Eye (tissue), 1 donor: ENCODE measurements at regions not wholly inside any gene's neighbourhood (a gene's known extent, or its start where the extent isn't known, plus 50 kb on each side); places are given as distances from the start of the nearest gene placed in this dataset.

Source experiments
- DNase-seq: peaks from one replicate; pipeline ENCODE4 v3.0.0-alpha.2; 2015

DNA sequence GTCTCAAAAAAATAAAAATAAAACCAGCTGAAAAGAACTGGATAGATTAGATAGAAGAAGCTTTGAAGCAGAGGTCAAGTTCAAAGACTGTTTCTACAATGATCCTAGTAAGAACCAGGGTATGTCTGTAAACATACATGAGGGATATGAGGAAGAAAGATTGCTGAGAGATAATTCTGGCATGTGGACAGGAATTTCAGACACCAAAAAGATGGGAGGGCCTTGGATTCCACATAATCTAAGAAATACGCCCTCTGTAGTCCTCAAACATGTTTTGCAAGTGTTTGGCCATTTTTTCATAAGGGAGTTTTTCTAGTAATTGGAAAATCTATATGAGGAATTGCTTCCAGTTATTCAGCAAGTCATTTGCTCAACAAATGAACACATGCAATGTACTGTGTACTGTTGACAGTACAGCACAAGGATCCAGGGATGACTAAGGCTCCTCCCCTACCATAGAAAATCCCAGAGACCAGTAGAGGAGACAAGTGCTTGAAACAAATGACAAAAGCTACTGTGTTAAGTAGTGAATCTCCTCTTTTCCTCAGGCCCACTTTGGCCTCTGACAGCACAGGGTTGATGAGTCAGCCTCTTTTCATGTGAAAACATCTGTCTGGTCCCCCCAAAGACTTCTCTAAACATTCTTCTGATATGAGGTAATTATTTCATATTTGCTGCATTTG, 795.9 kb downstream of the MAFB start:
- DNase-seq, result no peak

DNA sequence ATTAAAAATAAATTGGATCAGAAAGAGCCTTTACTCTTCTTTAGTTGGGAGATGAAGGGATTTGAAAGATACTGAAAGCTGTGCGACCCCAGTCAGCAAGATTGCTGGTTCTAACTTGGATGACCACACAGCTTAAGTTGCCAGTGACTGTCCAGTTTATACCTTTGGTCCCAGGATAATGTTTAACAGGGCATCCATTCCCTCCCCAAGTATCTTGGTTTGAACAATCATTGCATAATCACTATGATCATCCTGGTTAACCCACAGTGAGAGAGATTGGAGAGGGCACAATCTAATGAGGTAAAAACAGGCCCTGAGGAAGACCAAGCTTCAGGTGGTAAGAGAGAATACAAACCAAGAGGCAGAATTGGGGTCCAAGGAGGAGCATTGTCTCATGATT, 798.3 kb downstream of the MAFB start:
- DNase-seq, result no peak

DNA sequence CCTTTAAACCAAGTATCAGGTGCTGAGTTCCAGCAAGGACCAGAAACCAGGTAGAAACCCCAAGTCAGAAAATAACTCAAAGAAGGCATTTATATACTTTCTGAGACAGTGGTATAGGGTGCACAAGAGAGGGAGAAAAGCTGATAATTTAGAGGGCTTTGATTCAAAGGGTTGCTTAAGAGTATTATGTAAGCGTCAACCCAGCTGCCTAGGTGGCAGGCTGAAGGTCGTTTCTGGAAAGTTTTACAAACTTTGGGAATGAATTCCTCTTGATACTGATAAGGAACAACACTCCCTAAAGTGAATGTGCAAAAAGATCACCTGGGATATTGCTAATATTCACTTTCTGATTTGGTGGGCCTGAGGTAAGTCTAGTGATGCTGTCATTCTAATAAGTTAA, 800.7 kb downstream of the MAFB start:
- DNase-seq, result no peak

DNA sequence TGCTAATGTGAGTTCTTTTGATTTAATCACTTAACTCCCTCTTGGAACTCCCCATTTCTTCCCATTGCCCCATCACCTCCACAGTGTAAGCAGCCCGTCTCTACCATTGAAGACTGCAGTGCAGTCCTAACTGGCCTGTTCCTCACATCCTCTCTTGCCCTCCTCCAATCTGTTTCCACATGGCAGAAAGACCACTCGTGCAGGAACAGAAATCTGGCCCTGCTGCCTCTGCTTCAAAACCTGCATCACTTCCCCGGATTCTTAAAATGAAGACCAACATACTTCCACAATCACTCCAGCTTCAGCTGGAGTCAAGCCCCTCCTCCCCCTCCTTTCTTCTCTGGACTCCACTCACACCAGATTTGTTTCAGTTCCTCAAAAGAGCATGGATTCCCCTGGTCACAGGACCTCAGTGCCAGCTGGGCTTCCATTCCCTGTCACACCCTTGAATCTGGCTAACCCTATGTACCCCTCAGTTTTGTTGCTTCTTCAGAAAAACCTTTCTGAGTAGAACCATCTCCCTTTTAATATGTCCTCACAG, 802.3 kb downstream of the MAFB start:
- no peak for DNase-seq

DNA sequence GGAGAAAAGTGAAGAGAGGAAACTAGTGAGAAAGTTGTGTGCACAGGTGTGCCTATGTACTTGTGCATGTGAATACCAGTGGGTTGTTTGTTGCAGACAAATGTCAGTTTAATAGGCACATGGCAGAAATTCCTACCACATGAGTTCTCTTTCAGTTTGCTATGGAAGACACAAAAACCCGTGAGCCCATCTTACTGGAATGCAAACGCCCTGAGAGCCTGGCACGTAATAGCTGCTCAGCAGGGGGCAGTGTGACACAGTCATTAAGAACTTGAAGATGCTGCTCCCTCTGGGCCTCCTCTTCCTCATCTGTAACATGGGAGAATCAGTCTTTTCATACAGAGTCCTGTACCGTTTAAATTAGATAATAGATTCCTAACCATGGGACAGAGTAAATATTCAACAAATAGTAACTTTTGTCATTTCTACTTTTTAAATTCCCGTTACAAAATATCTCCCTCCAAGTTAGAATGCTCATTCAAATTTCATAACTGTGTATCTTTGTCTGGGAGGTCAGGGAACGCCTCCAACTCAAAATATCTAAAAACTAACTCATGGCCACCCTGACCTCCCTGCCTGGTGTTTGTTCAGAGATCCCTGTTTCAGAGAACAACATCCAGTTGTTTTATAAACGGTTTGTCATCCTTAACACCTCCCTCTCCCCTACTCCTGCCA, 802.9 kb downstream of the MAFB start:
- peak; percentile 72 for DNase-seq

DNA sequence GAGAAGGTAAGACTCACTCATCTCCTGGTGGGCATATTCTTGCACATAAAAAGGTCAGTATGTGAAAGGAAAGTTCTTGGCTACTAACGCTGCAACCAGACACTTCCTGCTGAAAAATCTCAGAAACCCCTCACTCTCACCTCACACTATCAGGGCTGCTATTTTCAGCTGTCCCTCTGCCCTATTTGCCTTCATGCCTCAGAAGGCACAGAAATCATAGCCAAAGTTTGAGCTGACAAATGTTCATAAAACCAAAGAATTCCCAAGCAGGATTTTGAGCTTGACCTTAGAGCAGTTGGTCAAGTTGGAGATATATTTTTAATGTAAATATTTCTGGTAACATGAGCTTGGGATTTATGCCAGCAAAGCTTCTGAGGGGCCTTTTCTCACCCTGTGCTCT, 806.2 kb downstream of the MAFB start:
- DNase-seq, result no peak

DNA sequence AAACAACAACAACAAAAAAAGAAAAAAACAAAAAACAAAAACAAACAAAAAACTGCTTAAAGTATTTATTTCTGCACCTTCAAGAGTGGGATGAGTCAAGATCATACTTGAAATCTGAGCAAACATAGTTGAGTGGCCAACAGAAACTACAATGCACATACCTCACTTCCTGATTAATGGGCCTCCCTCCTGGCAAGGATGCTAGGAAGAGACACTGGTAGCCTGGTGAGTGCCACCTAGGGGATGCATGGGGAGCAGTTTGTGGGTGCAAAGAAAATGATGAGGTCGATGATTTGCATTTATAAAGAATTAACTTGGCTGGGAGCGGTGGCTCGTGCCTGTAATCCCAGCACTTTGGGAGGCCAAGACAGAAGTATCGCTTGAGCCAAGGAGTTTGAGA, 808.1 kb downstream of the MAFB start:
- no peak for DNase-seq

DNA sequence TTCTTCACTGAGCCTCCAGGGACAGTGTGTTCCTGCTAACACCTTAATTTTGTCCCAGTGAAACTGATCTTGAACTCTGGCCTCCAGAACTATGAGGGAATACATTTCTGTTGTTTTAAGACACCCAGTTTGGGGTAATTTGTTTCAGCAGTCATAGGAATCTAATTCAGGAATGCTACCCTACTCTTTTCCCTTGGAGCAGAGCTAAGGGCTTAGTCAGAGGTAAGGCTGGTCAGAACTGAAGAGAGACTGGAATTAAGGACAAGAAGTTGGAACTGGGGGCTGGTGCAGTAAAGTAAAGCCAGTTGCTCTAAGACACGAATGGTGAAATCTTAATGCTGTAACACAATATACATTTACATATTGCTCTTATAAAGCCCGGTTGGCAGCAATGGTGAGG, 809.7 kb downstream of the MAFB start:
- no peak for DNase-seq

DNA sequence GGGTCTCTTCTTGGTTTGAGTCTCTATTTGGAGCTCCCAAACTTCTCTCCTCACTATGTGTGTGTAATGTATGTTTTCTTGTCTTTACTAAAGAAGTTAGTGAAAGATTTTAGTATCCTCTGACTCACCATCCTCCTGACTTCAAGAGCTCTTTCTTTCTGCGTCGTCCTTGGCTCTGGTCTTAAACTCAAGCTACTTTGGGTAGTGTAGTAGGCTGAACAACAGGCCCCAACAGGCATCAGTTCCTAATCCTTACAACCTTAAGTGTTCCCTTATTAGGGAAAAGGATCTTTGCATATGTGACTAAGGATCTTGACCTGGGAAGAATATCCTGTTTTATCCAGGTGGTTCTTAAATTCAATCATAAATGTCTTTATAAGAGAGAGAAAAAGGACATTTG, 810.2 kb downstream of the MAFB start:
- no peak for DNase-seq

DNA sequence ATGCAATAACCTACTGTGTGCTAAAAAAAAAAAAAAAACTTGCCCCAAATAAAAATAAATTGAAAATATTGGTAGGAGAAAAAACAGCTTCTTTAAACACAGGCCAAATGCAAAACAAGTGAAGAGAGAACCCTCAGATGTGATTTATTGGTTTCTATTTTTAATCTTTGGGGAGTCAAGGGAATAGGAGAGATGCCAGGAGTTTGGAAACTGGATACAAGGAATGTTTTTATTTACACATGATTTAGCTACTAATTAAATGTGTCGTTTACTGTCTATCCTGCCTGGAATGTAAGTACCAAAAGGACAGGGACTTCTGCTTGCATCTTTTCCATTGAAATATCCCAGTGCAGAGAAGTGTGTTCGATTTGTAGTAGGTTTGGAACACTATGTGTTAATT, 810.7 kb downstream of the MAFB start:
- no peak for DNase-seq

DNA sequence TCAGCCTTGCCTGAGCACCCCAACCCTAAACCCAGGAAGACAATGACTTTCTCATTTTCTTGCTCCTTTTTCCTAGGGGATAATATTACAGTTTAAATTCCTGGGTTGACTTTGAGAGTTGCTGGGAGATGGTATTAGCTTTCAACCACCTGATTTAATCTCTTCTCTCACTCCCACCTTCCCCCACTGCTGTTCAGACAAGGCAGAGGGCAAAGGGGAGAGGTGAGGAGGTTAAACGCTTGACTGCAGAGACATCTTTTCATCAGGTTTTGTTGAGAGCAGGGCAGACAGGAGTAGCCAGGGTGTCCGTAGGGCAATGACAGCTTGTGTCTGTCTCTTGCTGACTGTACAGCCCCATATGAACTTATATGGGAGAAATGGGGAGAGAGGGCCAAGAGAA, 811.2 kb downstream of the MAFB start:
- no peak for DNase-seq

DNA sequence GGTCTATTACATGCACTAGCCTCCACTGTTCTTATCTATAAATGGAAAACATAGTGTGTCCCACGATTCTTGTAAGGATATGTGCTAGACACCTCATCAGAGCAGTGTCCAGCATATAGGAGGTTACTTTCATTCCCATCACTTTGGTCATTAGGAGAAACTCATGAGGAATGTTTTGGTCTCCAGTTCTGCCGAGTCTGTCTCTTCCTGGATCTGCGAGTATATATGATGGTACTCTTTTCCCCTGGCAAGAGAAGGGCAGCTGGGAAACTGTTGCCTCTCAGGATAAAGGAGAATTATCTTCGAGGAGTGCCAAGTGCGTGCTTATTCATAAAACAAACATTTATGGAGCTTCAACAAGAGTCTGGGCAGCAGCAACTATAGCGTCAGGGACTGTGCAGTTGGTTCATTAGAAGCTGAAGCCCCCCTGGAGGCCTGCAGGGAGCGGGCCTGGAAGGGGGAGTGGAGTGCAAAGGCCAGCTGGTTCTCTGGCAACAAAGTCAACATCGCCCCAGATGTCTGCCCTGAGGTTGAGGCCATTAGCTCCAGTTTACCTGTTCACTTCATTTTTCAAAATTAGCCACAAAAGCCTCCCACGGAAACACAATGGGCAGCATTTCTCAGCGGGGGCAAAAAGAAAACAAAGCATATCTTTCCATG, 811.9 kb downstream of the MAFB start:
- peak; percentile 55 for DNase-seq

DNA sequence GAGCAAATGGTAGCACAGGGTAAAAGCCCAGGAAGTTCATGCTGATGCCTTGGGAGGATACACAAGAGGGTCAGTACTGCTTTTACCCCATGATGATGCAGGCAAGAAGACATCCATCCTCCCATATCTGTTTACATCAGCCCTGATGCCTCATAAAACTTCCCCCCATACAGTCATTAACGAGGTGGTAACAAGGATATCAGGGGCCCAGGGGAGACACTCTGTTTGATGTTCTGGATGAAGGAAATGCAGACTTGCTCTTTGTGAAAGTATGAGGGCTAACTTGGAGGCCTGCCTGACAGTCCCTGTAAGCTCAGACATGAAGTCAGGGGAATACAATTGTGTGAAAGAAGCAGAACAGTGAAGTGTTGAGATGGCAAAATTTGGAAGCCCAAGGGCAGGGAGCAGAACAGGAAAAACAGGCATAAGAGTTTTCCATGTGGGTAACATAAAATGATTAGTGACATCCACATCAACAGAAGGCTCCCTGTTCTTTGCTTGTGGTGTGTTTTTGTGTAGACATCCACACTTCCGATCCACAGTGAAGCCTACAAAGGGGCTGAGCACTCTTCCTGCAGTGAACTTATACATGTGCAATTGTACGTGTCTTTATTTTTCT, 813.4 kb downstream of the MAFB start:
- DNase-seq, result no peak

DNA sequence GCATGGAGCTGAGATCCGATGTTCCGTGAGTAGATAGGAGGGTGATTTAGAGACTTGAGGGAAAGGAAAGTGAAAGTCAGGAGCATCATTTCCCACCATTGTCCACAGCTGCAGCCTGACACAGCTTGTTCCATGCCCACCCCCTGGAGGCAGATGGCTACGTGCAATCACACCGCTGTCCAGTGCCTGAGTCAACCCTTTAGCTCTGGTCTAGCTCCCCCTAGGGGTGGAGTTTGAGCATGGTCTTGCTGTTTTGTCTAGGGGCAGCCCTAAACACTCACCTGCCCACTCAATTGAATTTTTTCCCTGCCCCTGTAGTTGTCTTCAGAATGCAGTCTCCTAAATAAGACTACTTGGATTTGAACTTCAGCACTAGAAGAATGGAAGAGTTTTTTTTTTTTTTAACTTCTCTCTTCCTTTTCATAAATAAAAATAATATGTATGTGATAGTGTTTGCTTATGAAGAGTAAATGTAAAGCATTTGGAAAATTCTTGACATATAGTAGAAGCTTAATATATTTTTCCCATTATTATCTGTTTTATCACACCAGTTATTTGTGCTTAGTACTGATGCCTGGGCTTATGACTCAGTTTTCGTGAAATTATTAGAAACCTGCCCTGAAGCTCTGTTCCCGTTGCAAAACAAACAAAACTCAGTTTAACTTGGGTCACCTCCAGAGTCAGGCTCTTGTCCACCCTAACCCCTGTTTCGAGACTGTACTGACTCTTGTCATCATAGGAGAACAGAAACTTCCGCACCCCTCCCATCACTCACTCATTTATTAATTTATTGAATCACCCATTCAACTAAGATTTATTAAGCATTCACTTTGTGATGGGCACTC, 814.8 kb downstream of the MAFB start:
- peak; percentile 84 for DNase-seq

DNA sequence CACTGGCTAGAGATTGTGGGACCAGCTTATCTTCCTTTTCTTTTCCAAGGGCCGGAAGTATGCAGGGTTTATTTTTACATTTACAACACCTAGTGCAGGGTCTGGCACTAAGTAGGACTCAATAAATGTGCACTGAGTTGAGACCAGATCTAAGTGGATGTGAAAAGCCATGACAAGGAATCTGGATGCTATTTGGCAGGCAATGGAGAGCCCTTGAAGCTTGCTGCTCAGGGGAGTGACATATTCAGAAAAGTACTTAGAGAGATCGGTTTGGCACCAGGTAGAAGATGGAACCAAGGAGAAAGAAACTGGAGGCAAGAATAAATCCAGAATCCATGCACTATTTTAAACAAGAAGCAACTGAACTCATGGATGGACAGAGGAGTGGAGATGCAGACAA, 815.8 kb downstream of the MAFB start:
- DNase-seq, result no peak

DNA sequence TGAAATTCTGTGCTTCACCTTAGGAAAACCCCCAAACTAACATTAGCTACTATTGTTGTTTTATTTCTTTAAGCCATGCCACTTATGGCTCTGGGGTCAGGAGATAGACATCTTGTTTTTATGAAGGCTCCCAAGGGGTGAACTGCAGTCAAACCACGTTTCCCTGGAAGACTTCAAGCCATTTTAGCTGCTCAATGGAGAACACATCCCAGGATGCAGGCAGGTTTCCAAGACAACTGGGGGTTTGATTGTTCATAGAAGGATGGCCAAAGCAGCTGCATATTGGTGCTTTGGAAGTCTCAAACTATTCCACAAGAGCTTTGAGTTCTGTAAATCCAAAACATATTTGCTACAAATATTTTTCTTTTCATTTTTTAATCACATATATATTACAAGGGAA, 818.0 kb downstream of the MAFB start:
- peak; percentile 52 for DNase-seq

DNA sequence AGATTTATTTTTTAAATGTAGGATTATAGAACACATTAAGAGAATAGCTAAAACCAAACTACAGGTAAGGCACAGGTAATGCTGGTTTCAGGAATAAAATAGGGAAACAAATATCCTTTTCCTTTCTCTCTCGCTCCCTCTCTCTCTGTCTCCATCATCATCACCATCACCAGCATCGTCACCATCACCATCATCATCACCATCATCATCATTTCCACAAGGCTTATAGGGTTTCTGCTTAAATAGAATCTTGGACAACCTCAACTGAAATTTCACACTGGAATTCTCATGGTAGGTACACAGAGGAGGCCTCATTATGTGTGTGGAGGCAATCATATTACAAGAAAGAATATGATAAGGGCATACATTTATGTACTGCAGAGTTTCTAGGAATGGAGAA, 823.6 kb downstream of the MAFB start:
- no peak for DNase-seq

DNA sequence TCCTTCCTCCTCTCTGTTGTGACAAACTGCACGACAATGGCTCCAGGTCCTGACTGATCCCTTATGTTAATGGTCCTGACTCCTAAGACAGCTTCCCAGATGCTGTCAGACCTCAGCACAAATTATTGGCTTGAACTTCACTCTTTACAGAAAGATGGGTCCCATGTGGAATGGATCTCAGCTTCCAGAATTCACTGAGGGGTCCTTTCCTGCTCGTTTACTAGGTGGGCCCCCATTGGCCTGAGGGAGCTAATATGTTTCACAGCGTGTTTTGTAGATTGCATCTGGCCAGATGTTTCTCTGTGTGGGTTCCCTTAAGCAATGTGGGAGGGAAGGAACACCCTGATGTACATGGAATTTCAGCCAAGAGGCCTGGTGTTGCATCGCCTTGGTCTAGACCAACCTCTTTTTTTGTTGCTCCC, 826.6 kb downstream of the MAFB start:
- DNase-seq, result no peak

DNA sequence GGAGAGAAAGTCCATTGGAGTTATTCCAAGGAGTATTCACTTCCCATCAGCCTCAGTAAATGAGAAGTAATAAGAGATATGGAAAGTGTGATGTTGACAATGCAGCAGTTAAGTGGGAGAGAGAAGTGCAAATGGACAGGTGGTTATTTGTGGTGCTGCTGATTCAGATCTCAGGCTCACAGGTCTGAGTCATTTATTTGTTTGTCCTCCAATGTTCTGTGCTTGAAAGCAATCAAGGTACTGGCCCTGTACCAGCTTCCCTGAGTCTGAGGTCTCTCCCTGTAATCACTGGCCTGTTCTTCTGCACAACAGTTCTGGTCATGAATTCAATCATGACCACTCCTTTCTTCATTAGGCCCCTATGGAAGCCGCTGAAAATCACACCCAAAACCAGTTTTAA, 827.7 kb downstream of the MAFB start:
- no peak for DNase-seq

DNA sequence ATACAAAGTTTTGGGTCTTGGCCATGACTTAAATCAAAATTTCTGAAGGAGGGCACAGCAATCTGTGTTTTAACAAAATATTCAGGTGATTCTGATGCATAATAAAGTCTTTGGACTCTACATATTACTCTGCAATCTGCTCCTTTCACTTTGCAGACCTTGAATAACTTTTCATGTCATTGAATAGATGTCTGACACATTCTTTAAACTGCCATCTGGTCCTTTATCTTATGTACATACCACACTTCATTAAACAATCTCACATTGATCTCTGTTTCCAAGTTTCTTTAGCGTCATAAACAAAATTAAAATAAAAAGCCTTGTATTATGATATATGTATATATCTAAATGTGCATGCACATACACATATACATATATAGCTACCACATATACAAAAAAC, 831.2 kb downstream of the MAFB start:
- no peak for DNase-seq

DNA sequence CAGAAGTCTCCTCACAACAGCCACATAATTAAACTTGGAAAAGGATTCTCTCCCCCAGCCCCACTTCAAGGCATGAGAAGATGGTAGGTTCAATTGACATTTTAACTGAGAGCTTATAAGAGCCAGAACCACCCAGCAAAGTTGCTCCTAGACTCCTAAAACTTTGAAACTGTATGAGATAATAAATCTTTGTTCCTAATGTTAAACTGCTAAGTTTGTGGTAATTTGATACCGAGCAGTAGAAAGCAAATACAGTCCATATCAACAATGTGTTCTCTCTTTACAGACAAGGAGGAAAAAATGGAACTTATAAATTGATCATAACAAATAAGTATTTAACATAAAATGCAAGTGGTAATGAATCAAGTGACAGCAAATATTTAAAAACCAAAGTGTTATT, 831.8 kb downstream of the MAFB start:
- DNase-seq, result no peak

DNA sequence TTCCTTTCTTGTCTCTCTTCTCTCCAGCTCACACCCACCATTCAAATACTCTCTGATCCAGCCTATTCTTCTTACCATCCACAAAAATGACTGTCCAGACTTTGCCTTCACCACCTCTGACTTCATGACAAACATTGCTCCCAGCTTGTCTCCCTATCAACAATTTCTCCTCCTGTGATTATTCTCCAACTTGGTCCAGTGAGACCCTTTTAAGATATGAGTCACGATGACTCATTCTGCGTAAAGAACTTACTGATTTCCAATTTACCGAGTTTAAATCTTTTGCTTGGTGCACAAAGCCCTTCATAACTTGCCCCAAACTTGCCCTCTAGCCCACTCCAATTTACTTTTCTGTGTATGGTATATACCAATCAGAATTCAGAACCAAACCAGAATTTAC, 833.2 kb downstream of the MAFB start:
- DNase-seq, result no peak

DNA sequence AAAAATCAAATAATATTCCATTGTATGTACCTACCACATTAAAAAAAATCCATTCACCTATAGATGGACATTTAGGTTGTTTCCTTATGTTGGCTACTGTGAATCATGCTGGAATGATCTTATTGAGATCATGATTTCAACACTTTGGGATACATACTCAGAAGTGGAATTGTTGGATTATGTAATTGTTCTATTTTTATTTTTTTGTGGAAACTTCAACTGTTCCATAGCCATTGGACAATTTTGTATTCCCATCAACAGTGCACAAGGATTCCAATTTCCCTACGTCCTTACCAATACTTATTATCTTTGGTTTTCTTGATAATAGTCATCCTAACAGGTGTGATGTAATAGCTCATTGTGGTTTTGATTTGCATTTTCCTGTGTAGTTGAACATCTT, 834.0 kb downstream of the MAFB start:
- DNase-seq, result no peak
